ENCODE measurements at regions not wholly inside any gene's neighbourhood (a gene's known extent, or its start where the extent isn't known, plus 50 kb on each side); places are given as distances from the start of the nearest gene placed in this dataset.

- Histone ChIP-seq H3K27ac (no peak overlapping the region), H3K4me3 (no peak overlapping the region), H4K20me1 (ENCODE audit: insufficient read depth, poor library complexity, severe bottlenecking) (no peaks in the 10 kb centered on the region), H3K4me1 (ENCODE audit: insufficient read depth) (no peaks in the 10 kb centered on the region), H3K79me2 (no peaks in the 10 kb centered on the region), H3K36me3 (replicated peaks; ENCODE audit: insufficient read depth, low read depth) (no peaks in the 10 kb centered on the region), H3K9me3 (ENCODE audit: low read depth) (no peaks in the 10 kb centered on the region), H3K27me3 (no peaks in the 10 kb centered on the region), H3K4me2 (no peak overlapping the region), H3K9me2 (replicated peaks; ENCODE audit: insufficient read depth) (no peaks in the 10 kb centered on the region), H2AFZ (no peak overlapping the region)
- TF ChIP-seq EZH2 (IDR thresholded peaks at IDR 0.05; ENCODE audit: borderline replicate concordance) (no peak), EZH2phosphoT487 (IDR thresholded peaks at IDR 0.05; ENCODE audit: low read depth, severe bottlenecking, unreplicated experiment) (no peak), CTCF (IDR thresholded peaks at IDR 0.05; ENCODE audit: poor library complexity) (no peak)
- DNase-seq (ENCODE audit: low spot score), result no peak
These were observed 230.4 kb downstream of the OMA1 start for GRCh38 chr1:58316141-58316540.

- Histone ChIP-seq H3K9me3 (ENCODE audit: low read depth) (no peaks in the 10 kb centered on the region), H4K20me1 (ENCODE audit: insufficient read depth, poor library complexity, severe bottlenecking) (no peaks in the 10 kb centered on the region), H3K4me3 (no peak overlapping the region), H3K4me1 (ENCODE audit: insufficient read depth) (no peaks in the 10 kb centered on the region), H3K9me2 (replicated peaks; ENCODE audit: insufficient read depth) (no peaks in the 10 kb centered on the region), H3K27me3 (no peaks in the 10 kb centered on the region), H3K4me2 (no peak overlapping the region), H3K27ac (no peak overlapping the region), H3K79me2 (no peaks in the 10 kb centered on the region), H2AFZ (no peak overlapping the region), H3K36me3 (replicated peaks; ENCODE audit: insufficient read depth, low read depth) (no peaks in the 10 kb centered on the region)
- TF ChIP-seq EZH2 (IDR thresholded peaks at IDR 0.05; ENCODE audit: borderline replicate concordance), result no peak
- TF ChIP-seq CTCF (IDR thresholded peaks at IDR 0.05; ENCODE audit: poor library complexity), result no peak
- TF ChIP-seq EZH2phosphoT487 (IDR thresholded peaks at IDR 0.05; ENCODE audit: low read depth, severe bottlenecking, unreplicated experiment), result no peak
- no peak for DNase-seq (ENCODE audit: low spot score)
These were observed 233.5 kb downstream of the OMA1 start for GRCh38 chr1:58312971-58313563.

- Histone ChIP-seq H3K27ac (no peak overlapping the region), H3K4me2 (no peak overlapping the region), H3K4me1 (ENCODE audit: insufficient read depth) (no peaks in the 10 kb centered on the region), H3K79me2 (no peaks in the 10 kb centered on the region), H2AFZ (no peak overlapping the region), H3K27me3 (no peaks in the 10 kb centered on the region), H3K9me2 (replicated peaks; ENCODE audit: insufficient read depth) (no peaks in the 10 kb centered on the region), H3K36me3 (replicated peaks; ENCODE audit: insufficient read depth, low read depth) (no peaks in the 10 kb centered on the region), H3K9me3 (ENCODE audit: low read depth) (no peaks in the 10 kb centered on the region), H4K20me1 (ENCODE audit: insufficient read depth, poor library complexity, severe bottlenecking) (no peaks in the 10 kb centered on the region), H3K4me3 (no peak overlapping the region)
- DNase-seq (ENCODE audit: low spot score), result no peak
- 80% methylated on average over 4 of the region's 4 CpGs for WGBS (ENCODE audit: low lambda C conversion rate, missing lambda C conversion rate)
- TF ChIP-seq EZH2phosphoT487 (IDR thresholded peaks at IDR 0.05; ENCODE audit: low read depth, severe bottlenecking, unreplicated experiment), result no peak
- no peak for TF ChIP-seq CTCF (IDR thresholded peaks at IDR 0.05; ENCODE audit: poor library complexity)
- TF ChIP-seq EZH2 (IDR thresholded peaks at IDR 0.05; ENCODE audit: borderline replicate concordance), result no peak
These were observed 234.1 kb downstream of the OMA1 start for GRCh38 chr1:58312461-58312860.

DNA sequence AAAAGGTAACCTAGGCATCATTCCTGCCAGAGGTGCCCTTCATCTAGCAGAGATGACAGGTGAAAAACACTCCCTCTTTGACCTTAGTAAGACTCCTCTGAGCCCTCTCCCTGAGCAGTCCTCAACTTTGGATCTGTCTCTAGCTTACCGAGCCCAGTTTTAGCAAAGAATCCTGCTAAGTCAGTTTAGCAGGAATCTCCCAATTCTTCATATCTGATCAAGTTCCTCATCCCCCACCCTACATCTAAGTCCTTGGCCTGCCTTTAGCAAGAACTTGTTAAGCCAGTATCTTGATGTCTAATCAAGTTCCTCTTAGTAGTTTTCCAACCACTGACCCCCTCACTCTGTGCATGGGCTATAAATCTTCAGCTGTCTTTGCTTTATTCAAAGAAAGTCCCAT is 235.6 kb downstream of the OMA1 start:
- Histone ChIP-seq H3K4me1 (ENCODE audit: insufficient read depth) (no peaks in the 10 kb centered on the region), H3K4me2 (no peak overlapping the region), H4K20me1 (ENCODE audit: insufficient read depth, poor library complexity, severe bottlenecking) (no peaks in the 10 kb centered on the region), H3K36me3 (replicated peaks; ENCODE audit: insufficient read depth, low read depth) (no peaks in the 10 kb centered on the region), H3K79me2 (no peaks in the 10 kb centered on the region), H2AFZ (no peak overlapping the region), H3K4me3 (no peak overlapping the region), H3K27ac (no peak overlapping the region), H3K27me3 (no peaks in the 10 kb centered on the region), H3K9me2 (replicated peaks; ENCODE audit: insufficient read depth) (no peaks in the 10 kb centered on the region), H3K9me3 (ENCODE audit: low read depth) (no peaks in the 10 kb centered on the region)
- no peak for TF ChIP-seq EZH2phosphoT487 (IDR thresholded peaks at IDR 0.05; ENCODE audit: low read depth, severe bottlenecking, unreplicated experiment)
- 45% methylated on average over 1 of the region's 1 CpG for WGBS (ENCODE audit: low lambda C conversion rate, missing lambda C conversion rate)
- DNase-seq (ENCODE audit: low spot score), result no peak
